ENCODE measurements at regions not wholly inside any gene's neighbourhood (a gene's known extent, or its start where the extent isn't known, plus 50 kb on each side); places are given as distances from the start of the nearest gene placed in this dataset.

GRCh38 chr13:74674720-74675119 is 540.5 kb upstream of the KLF12 start:
- no peak for DNase-seq (ENCODE audit: low read depth in 2 of 2)

GRCh38 chr13:74669149-74669548 is 534.9 kb upstream of the KLF12 start:
- no peak for DNase-seq (ENCODE audit: low read depth in 2 of 2)

GRCh38 chr13:74667656-74668203 is 533.5 kb upstream of the KLF12 start:
- no peak for DNase-seq (ENCODE audit: low read depth in 2 of 2)

- no peak for DNase-seq (ENCODE audit: low read depth in 2 of 2)
These were observed 528.7 kb upstream of the KLF12 start for GRCh38 chr13:74662905-74663304.

GRCh38 chr13:74661851-74662250 is 527.6 kb upstream of the KLF12 start:
- DNase-seq (ENCODE audit: low read depth in 2 of 2), result no peak

- no peak for DNase-seq (ENCODE audit: low read depth in 2 of 2)
These were observed 523.6 kb upstream of the KLF12 start for GRCh38 chr13:74657765-74658164.

- DNase-seq (ENCODE audit: low read depth in 2 of 2), result no peak
These were observed 516.9 kb upstream of the KLF12 start for GRCh38 chr13:74651121-74651520.

GRCh38 chr13:74647991-74648390 is 513.8 kb upstream of the KLF12 start:
- DNase-seq (ENCODE audit: low read depth in 2 of 2), result no peak

- DNase-seq (ENCODE audit: low read depth in 2 of 2), result no peak
These were observed 513.0 kb upstream of the KLF12 start for GRCh38 chr13:74647211-74647610.

- no peak for DNase-seq (ENCODE audit: low read depth in 2 of 2)
These were observed 511.9 kb upstream of the KLF12 start for GRCh38 chr13:74646091-74646490.

- no peak for DNase-seq (ENCODE audit: low read depth in 2 of 2)
These were observed 511.4 kb upstream of the KLF12 start for GRCh38 chr13:74645586-74645985.

GRCh38 chr13:74644229-74644628 is 510.0 kb upstream of the KLF12 start:
- DNase-seq (ENCODE audit: low read depth in 2 of 2), result no peak

- no peak for DNase-seq (ENCODE audit: low read depth in 2 of 2)
These were observed 507.4 kb upstream of the KLF12 start for GRCh38 chr13:74641586-74641985.

GRCh38 chr13:74633734-74634133 is 499.5 kb upstream of the KLF12 start:
- no peak for DNase-seq (ENCODE audit: low read depth in 2 of 2)

GRCh38 chr13:74629985-74630384 is 495.8 kb upstream of the KLF12 start:
- DNase-seq (ENCODE audit: low read depth in 2 of 2), result no peak

- DNase-seq (ENCODE audit: low read depth in 2 of 2), result no peak
These were observed 491.3 kb upstream of the KLF12 start for GRCh38 chr13:74625541-74625940.

GRCh38 chr13:74623761-74624160 is 489.6 kb upstream of the KLF12 start:
- no peak for DNase-seq (ENCODE audit: low read depth in 2 of 2)

- DNase-seq (ENCODE audit: low read depth in 2 of 2), result no peak
These were observed 488.1 kb upstream of the KLF12 start for GRCh38 chr13:74622284-74622683.

- no peak for DNase-seq (ENCODE audit: low read depth in 2 of 2)
These were observed 486.5 kb upstream of the KLF12 start for GRCh38 chr13:74620711-74621110.

GRCh38 chr13:74620308-74620707 is 486.1 kb upstream of the KLF12 start:
- no peak for DNase-seq (ENCODE audit: low read depth in 2 of 2)

GRCh38 chr13:74597526-74597925 is 463.3 kb upstream of the KLF12 start:
- no peak for DNase-seq (ENCODE audit: low read depth in 2 of 2)

- no peak for DNase-seq (ENCODE audit: low read depth in 2 of 2)
These were observed 462.5 kb upstream of the KLF12 start for GRCh38 chr13:74596691-74597090.

- no peak for DNase-seq (ENCODE audit: low read depth in 2 of 2)
These were observed 459.5 kb upstream of the KLF12 start for GRCh38 chr13:74593688-74594087.

- DNase-seq (ENCODE audit: low read depth in 2 of 2), result no peak
These were observed 452.6 kb upstream of the KLF12 start for GRCh38 chr13:74586847-74587246.

GRCh38 chr13:74576420-74576819 is 442.2 kb upstream of the KLF12 start:
- no peak for DNase-seq (ENCODE audit: low read depth in 2 of 2)

Measured in stimulated activated CD8-positive, alpha-beta memory T cell treated with anti-CD3 and anti-CD28 coated beads, Interleukin-2, amount 100 ng/mL, for 48 hours (primary cell).